Loucy (cell line): ENCODE measurements at regions not wholly inside any gene's neighbourhood (a gene's known extent, or its start where the extent isn't known, plus 50 kb on each side); places are given as distances from the start of the nearest gene placed in this dataset.

ENCODE experiments used
- H2AFZ ChIP-seq: fragments of 200-600 bp; sonication (generic); 2 replicates; pipeline ENCODE4 v1.6.0; 2016; ENCODE audit warnings: antibody characterized with exemption, mild to moderate bottlenecking, low read length, moderate library complexity
- H3F3A ChIP-seq: fragments of 200-600 bp; 2 replicates; pipeline ENCODE4 v1.6.0; 2016; ENCODE audit warnings: antibody characterized with exemption, low read depth, mild to moderate bottlenecking
- H3K27me3 ChIP-seq: fragments of 200-600 bp; sonication (generic); 2 replicates; pipeline ENCODE4 v1.6.1; 2014; ENCODE audit warnings: low read length, mild to moderate bottlenecking; ENCODE audit not compliant: insufficient read depth, poor library complexity, severe bottlenecking
- H3K36me3 ChIP-seq: fragments of 200-600 bp; sonication (generic); 2 replicates; pipeline ENCODE4 v1.6.1; 2016; ENCODE audit warnings: low read length; ENCODE audit not compliant: insufficient read depth
- H3K4me1 ChIP-seq: fragments of 200-600 bp; sonication (generic); 2 replicates; pipeline ENCODE4 v1.5.1; 2014; ENCODE audit warnings: low read length, mild to moderate bottlenecking; ENCODE audit not compliant: insufficient read depth, poor library complexity, severe bottlenecking
- H3K4me2 ChIP-seq: fragments of 200-600 bp; sonication (generic); 2 replicates; pipeline ENCODE4 v1.6.0; 2014; ENCODE audit warnings: antibody characterized with exemption, low read length, low read depth, mild to moderate bottlenecking; ENCODE audit not compliant: poor library complexity, severe bottlenecking
- H3K4me3 ChIP-seq: fragments of 200-600 bp; sonication (generic); 2 replicates; pipeline ENCODE4 v1.5.1; 2014; ENCODE audit warnings: low read length, mild to moderate bottlenecking, mixed read lengths; ENCODE audit not compliant: poor library complexity, severe bottlenecking
- H3K79me2 ChIP-seq: fragments of 200-600 bp; sonication (generic); 2 replicates; pipeline ENCODE4 v1.6.1; 2014; ENCODE audit warnings: low read length; ENCODE audit not compliant: insufficient read depth
- H3K9ac ChIP-seq: fragments of 200-600 bp; sonication (generic); 2 replicates; pipeline ENCODE4 v1.6.0; 2014; ENCODE audit warnings: mild to moderate bottlenecking, low read depth, low read length, moderate library complexity; ENCODE audit not compliant: poor library complexity, severe bottlenecking
- H3K9me2 ChIP-seq: fragments of 200-600 bp; sonication (generic); replicated peaks from 2 replicates; pipeline ENCODE4 v1.6.1; 2016; ENCODE audit warnings: low read depth, low read length, mixed read lengths
- H3K9me3 ChIP-seq: fragments of 200-600 bp; sonication (generic); 2 replicates; pipeline ENCODE4 v1.6.1; 2014; ENCODE audit warnings: mild to moderate bottlenecking, antibody characterized with exemption, low read length, low read depth; ENCODE audit not compliant: insufficient read depth
- H4K20me1 ChIP-seq: fragments of 200-600 bp; sonication (generic); 2 replicates; pipeline ENCODE4 v1.6.0; 2014; ENCODE audit warnings: antibody characterized with exemption, low read length, mild to moderate bottlenecking; ENCODE audit not compliant: insufficient read depth, poor library complexity, severe bottlenecking
- CTCF ChIP-seq: fragments of 200-600 bp; sonication (generic); conservative IDR thresholded peaks from 2 replicates; pipeline ENCODE4 v1.5.1; 2014; ENCODE audit warnings: mild to moderate bottlenecking, antibody characterized with exemption, low read length
- EZH2phosphoT487 ChIP-seq: fragments of 200-600 bp; IDR thresholded peaks from 2 replicates; pipeline ENCODE4 v1.6.1; 2018; ENCODE audit warnings: antibody characterized with exemption, mild to moderate bottlenecking, moderate library complexity, borderline replicate concordance

GRCh38 chr4:151563194-151563593 lies 154.2 kb downstream of the FHIP1A start:
- Histone ChIP-seq H3K4me1 (no peaks in the 10 kb centered on the region), H3K4me2 (no peak overlapping the region), H3K4me3 (no peak overlapping the region), H3K9ac (no peak overlapping the region), H3K9me3 (no peaks in the 10 kb centered on the region), H4K20me1 (no peaks in the 10 kb centered on the region), H3K27me3 (peaks cover 84% of the 10 kb centered on the region), H3K79me2 (no peaks in the 10 kb centered on the region), H3K36me3 (no peaks in the 10 kb centered on the region), H3K9me2 (no peaks in the 10 kb centered on the region), H2AFZ (no peak overlapping the region), H3F3A (no peaks in the 10 kb centered on the region)
- TF ChIP-seq CTCF: no peak
- TF ChIP-seq EZH2phosphoT487: no peak

- H3K4me3 ChIP-seq: no peak overlapping the region
- no peaks in the 10 kb centered on the region for H3K9me3 ChIP-seq
- no peaks in the 10 kb centered on the region for H3K36me3 ChIP-seq
- no peaks in the 10 kb centered on the region for H3K4me1 ChIP-seq
- no peaks in the 10 kb centered on the region for H3K9me2 ChIP-seq
- no peaks in the 10 kb centered on the region for H3K79me2 ChIP-seq
- H2AFZ ChIP-seq: no peak overlapping the region
- no peak overlapping the region for H3K4me2 ChIP-seq
- H3F3A ChIP-seq: no peaks in the 10 kb centered on the region
- no peak overlapping the region for H3K9ac ChIP-seq
- H4K20me1 ChIP-seq: no peaks in the 10 kb centered on the region
- TF ChIP-seq CTCF (no peak), EZH2phosphoT487 (no peak)
- peaks cover 85% of the 10 kb centered on the region for H3K27me3 ChIP-seq
Observed at GRCh38 chr4:151564321-151564720, 155.3 kb downstream of the FHIP1A start.

- no peak overlapping the region for H3K4me2 ChIP-seq
- no peaks in the 10 kb centered on the region for H3K36me3 ChIP-seq
- H4K20me1 ChIP-seq: no peaks in the 10 kb centered on the region
- H3K4me1 ChIP-seq: no peaks in the 10 kb centered on the region
- H3F3A ChIP-seq: no peaks in the 10 kb centered on the region
- no peaks in the 10 kb centered on the region for H3K9me3 ChIP-seq
- TF ChIP-seq EZH2phosphoT487 (no peak), CTCF (no peak)
- no peak overlapping the region for H3K9ac ChIP-seq
- H3K27me3 ChIP-seq: peaks cover 85% of the 10 kb centered on the region
- H3K4me3 ChIP-seq: no peak overlapping the region
- H3K9me2 ChIP-seq: no peaks in the 10 kb centered on the region
- no peaks in the 10 kb centered on the region for H3K79me2 ChIP-seq
- no peak overlapping the region for H2AFZ ChIP-seq
Observed at GRCh38 chr4:151565583-151565982, 156.6 kb downstream of the FHIP1A start.
